Limb (tissue), 2 donors: ENCODE measurements at regions not wholly inside any gene's neighbourhood (a gene's known extent, or its start where the extent isn't known, plus 50 kb on each side); places are given as distances from the start of the nearest gene placed in this dataset.
"Not testable (repeated sequence)": the region's sequence is repeated elsewhere in the genome, so short reads cannot be mapped to it uniquely, and the experiment has no call there.

Source experiments
- DNase-seq, 2 donors: peaks; one replicate each; pipeline ENCODE4 v3.0.0-alpha.2; 2016; ENCODE audit errors: extremely low spot score in 2 of 2

GRCh38 chr16:51982715-51983680 is 563.9 kb downstream of the TOX3 start:
- peak; percentile 42 to 81 for DNase-seq

DNA sequence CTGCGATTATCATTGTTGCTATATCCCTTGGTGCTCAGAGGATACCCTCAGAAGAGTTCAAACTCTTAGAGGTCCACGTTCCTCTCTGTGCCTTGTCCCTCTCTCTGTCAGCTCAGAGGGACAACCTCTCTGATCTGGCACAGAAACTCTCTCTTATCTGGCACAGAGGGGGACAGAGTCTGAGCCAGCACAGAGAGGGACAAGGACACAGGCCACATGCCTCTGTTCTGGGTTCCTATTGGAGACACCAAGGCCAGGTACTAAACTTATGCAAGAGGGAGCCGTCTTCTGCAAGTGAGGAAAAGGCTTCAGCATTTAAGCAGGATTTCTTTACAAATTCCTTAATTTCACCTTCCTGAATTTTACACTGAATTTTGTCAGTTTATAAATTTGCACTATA is 565.2 kb downstream of the TOX3 start:
- no peak for DNase-seq

- DNase-seq = not testable (repeated sequence)
Measured at GRCh38 chr16:51977506-51977905, 569.4 kb downstream of the TOX3 start.

DNA sequence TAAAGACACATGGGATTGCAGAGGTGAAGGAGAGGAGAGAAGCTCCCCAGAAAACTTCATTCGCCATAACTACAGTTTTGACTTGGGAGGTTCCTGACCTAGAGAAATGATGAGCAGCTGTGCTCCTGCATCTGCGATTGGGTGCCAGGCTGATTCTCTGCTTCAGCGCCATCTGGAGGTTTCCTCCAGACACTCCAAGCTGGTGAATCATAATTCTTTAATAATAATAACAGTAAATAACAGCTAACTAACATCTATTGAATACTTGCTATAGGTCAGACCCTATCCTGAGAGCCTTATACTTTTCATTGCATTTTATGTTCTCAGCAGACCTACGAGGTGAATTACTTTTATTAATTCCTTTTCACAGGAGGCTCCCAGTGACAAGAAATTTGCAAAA is 575.8 kb downstream of the TOX3 start:
- DNase-seq = no peak

DNA sequence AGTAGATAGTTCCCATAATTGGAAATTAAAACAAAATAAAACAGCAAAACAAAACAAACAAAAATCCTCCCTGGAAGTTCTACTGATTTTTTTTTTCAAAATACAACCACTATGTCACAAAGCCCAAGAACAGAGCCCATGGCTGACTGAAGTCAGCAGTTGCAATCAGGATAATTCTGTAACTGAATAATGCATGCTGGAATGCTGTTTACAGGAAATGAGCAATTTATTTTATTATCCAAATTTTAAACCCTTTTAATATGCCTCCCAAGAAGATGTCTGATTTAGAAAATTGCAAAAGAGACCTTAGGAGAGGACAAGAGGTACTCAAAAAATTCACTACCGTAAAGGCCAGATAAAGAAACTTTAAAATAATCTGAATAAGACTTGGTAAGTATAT is 578.2 kb downstream of the TOX3 start:
- no peak for DNase-seq

GRCh38 chr16:51967646-51968045 is 579.3 kb downstream of the TOX3 start:
- no peak for DNase-seq

DNA sequence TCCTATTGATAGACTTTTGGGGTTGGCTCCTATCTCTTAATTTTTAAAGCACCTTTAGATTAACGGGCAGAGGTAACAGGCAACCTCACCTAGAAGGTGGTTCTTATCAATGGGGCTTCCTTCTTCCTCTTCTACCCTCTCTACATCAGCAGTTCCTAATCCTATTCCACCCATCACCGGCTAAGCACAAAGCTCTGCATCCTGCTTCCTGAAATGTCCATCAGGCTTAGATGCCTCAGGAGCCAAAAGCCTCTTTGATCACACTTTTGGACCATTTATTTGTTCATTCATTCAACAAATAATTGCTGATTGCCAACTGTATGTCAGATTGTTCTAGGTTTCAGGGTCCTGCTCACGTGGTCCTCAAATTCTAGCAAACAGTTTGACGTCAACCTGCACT is 586.0 kb downstream of the TOX3 start:
- DNase-seq = no peak

- no peak for DNase-seq
Measured at GRCh38 chr16:51953286-51953985, 593.5 kb downstream of the TOX3 start.

DNA sequence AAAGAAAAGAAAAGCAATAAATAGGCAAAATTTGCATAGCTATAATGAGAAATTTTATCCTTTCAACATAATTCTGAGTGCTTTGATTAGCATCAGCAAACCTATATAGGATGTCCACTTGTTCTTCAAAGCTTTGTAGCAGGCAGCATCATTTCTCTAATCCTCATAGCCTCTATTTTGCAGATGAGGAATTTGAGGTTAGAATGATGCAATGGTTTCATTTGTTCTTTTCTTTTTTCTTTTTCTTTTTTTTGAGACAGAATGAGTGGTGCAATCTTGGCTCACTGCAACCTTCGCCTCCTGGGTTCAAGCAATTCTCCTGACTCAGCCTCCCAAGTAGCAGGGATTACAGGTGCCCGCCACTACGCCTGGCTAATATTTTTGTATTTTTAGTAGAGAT is 594.4 kb downstream of the TOX3 start:
- DNase-seq = no peak

- DNase-seq = no peak
Measured at GRCh38 chr16:51951668-51952298, 595.2 kb downstream of the TOX3 start.

- no peak for DNase-seq
Measured at GRCh38 chr16:51950118-51950780, 596.7 kb downstream of the TOX3 start.

- no peak for DNase-seq
Measured at GRCh38 chr16:51949282-51949681, 597.7 kb downstream of the TOX3 start.

GRCh38 chr16:51941412-51941811 is 605.5 kb downstream of the TOX3 start:
- DNase-seq = no peak

DNA sequence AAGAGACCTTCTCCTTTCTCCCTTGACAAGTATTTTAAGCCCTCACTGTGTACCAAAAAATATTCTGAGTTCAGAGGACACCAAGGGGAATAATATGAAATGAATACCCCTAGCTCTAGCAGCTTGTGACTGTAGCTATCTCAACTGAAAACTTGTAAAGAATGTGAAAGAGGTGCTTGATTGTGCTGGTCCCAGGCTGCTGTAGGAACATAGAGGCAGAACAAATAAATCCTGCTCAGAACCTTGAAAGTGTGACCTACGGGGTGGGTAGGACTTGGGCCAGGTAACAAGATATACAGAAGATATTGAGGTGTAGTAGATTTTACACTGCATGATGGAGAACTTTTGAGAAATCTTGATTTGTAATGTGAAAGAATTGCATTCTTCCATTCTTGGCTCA is 606.8 kb downstream of the TOX3 start:
- no peak for DNase-seq

DNA sequence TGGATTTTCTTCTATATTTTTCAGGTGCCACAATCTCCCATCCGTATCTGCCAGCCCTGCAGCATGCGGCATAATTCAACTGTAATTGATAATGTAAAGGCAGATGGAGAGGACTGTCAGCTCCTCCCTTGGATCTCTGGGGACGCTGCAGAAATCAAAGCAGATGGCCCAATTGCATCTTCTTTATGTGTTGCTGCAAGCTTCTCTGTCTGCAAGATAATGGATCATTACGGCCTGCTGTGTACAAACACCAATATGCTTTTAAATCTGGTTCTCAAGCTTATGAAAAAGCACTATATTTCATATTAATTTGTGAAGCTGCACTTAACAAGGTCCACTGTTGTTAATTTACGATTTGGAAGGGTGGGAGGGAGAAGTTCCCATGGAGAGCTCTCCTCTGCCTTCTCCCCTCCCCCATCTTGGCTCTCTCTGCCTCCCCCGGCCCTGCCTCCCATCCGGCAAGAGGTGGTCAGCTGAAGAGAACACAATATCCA is 607.5 kb downstream of the TOX3 start:
- DNase-seq = peak in 1 of 2 donors; percentile 39

- DNase-seq = peak in 1 of 2 donors; percentile 10
Measured at GRCh38 chr16:51938861-51939260, 608.1 kb downstream of the TOX3 start.

DNA sequence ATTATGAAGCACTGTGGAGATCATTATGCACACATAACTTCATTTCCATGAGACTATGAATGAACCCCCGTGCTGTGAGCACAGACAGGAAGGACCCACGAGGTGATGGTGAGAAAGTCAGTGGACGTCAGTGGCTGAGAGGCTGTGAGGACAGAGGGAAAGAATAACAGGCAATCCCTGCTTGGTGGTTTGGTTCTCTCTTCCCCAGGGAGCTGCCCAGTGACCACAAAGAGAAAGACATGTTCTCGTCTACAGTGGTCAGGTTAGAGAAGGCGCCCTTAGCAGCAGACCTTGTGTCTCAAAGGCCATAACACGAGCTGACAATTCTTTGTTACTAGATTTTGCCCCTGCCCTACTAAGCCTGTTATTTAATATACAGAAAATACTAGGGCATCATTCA is 609.2 kb downstream of the TOX3 start:
- DNase-seq = no peak

GRCh38 chr16:51936846-51937245 is 610.1 kb downstream of the TOX3 start:
- no peak for DNase-seq

GRCh38 chr16:51932317-51932716 is 614.6 kb downstream of the TOX3 start:
- DNase-seq = no peak

- DNase-seq = no peak
Measured at GRCh38 chr16:51931653-51932052, 615.3 kb downstream of the TOX3 start.

- no peak for DNase-seq
Measured at GRCh38 chr16:51924744-51925143, 622.2 kb downstream of the TOX3 start.
